ENCODE measurements at regions not wholly inside any gene's neighbourhood (a gene's known extent, or its start where the extent isn't known, plus 50 kb on each side); places are given as distances from the start of the nearest gene placed in this dataset.

DNA sequence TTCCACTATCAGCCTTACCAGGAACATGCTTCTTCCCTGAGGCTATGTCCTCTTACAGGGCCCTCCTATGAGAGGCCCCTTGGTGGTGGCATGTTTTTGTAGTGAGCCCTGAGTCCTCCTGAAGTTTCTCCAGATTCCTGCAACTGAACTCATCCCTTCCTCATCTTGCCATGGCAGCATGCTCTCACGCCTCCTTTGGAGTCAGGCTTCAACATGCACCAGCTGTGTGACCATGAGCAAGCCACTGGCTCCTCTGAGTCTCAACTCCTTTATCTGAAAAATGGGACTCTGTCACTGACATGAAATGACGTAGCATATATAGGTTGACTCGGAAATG is 216.3 kb upstream of the TLE3 start:
- TF ChIP-seq POLR2AphosphoS5 (IDR thresholded peaks at IDR 0.05; ENCODE audit: low read depth, low read length) (no peak), POLR2A (IDR thresholded peaks at IDR 0.05; ENCODE audit: low read depth, low read length) (no peak), TAF1 (IDR thresholded peaks at IDR 0.05; ENCODE audit: low read depth, low read length) (no peak)

Measured in GM12891 (cell line).